Mucosa of descending colon (tissue), 3 donors: ENCODE measurements at regions not wholly inside any gene's neighbourhood (a gene's known extent, or its start where the extent isn't known, plus 50 kb on each side); places are given as distances from the start of the nearest gene placed in this dataset.

Experiments
- ATAC-seq: fragments of 200-7000 bp; cut with Tn5 transposase; one replicate; pipeline ENCODE4 v1.9.1; 2020; ENCODE audit warnings: mild to moderate bottlenecking, moderate library complexity
- DNase-seq, 3 donors: peaks; one replicate each; pipeline ENCODE4 v3.0.0-alpha.2; 2020
- H3K36me3 ChIP-seq: fragments of 200-600 bp; one replicate; pipeline ENCODE4 v1.8.0; 2021; ENCODE audit warnings: low read depth, mild to moderate bottlenecking
- H3K4me1 ChIP-seq: fragments of 200-600 bp; one replicate; pipeline ENCODE4 v1.8.0; 2021; ENCODE audit warnings: low read depth, mild to moderate bottlenecking
- H3K4me3 ChIP-seq: fragments of 200-600 bp; one replicate; pipeline ENCODE4 v1.8.0; 2021; ENCODE audit warnings: mild to moderate bottlenecking
- H3K9me3 ChIP-seq: fragments of 200-600 bp; one replicate; pipeline ENCODE4 v1.8.0; 2021; ENCODE audit warnings: mild to moderate bottlenecking
- CTCF ChIP-seq: fragments of 200-600 bp; IDR thresholded peaks from one replicate; pipeline ENCODE4 v1.8.0; 2022; ENCODE audit warnings: antibody characterized with exemption, mild to moderate bottlenecking
- intact Hi-C, 2 donors: fragments of 100-400 bp; cut with DNase I in 1 of 2; cut with micrococcal nuclease in 1 of 2; formaldehyde crosslinking; loops; one replicate each; pipeline versions ENCODE4 v1.11.0 to v1.11.1; 2022; cut with DNase I, micrococcal nuclease
- donor health status: DM: no; HTN: no; CAD: no; lungs with moderate emphysema.
- donor health status: DM: no; HTN: no; CAD: no.
- donor health status: DM: no; HTN: yes; CAD: no.

DNA sequence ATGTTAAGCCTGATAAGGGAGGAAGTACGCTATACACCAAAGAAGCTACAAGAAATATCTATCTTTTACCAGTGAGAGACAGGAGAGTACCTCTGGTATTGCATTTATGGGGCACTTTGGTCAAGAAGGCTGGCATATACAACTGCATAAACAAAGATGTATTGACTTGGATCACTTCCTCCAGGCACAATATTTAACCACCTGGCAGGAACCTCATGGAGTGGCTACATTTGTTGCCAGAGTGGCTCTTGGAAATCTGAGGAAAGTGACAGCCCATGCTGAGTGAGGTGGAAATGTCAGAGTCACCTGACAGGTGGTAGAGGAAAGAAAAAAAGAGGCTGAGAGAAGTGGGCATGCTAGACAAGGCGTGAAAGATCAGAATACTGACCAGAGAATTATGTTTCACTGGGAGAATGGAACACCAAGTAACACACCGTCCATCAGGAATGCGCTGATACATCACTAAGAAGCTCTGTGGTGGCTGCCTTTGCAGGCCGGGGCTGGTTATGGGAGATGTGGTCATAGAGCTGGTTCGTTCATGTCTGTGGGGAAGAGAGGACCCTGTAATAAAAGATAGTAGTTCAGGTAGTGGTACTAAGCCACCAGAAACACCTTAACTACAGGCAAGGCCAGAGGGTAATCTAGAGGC is 61.4 kb upstream of the UFL1 start:
- Histone ChIP-seq H3K9me3 (no peaks in the 10 kb centered on the region), H3K4me1 (no peaks in the 10 kb centered on the region), H3K4me3 (no peak overlapping the region), H3K36me3 (no peaks in the 10 kb centered on the region)
- TF ChIP-seq CTCF = no peak
- DNase-seq (no peak), ATAC-seq (no peak)
- intact Hi-C loops = no loop called here

- ATAC-seq (no peak), DNase-seq (no peak)
- Histone ChIP-seq H3K9me3 (no peaks in the 10 kb centered on the region), H3K36me3 (no peaks in the 10 kb centered on the region), H3K4me1 (no peaks in the 10 kb centered on the region), H3K4me3 (no peak overlapping the region)
- no peak for TF ChIP-seq CTCF
- intact Hi-C loops = no loop called here
Measured at GRCh38 chr6:96465321-96465903, 56.2 kb upstream of the UFL1 start.

DNA sequence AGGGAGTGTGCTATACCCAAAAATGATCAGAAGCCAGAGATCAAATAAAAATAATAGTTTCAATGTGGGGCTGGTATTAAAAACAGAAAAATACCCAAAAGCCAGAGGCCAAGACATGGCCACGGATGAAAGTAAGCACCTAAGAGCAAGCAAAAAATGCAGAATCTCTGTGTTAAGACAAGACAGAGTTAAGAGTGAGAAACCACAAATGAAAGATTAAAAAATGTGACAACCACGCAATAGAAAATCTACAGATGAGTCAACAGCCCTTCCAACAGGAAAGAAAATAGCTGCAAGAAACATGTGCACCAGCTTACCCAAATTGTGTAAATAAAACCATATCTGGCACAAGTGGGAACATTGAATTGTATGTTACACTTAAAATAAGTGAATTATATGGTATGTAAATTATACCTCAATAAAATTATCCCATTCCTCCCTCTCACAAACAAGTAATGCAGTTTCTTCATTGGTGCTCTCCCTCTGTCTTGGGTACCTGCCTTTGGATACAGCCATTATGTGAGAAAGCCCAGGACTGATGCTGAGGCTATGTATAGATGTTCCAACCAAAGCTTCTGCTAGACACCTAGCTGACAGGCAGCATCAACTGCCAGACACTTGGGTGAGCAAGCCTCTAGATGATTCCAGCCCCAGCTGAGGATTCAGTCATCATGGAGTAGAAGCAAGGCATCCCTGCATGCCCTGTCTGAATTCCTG is 55.3 kb upstream of the UFL1 start:
- DNase-seq (no peak), ATAC-seq (no peak)
- intact Hi-C loops = no loop called here
- H3K4me3 ChIP-seq = no peak overlapping the region
- TF ChIP-seq CTCF = no peak
- no peaks in the 10 kb centered on the region for H3K4me1 ChIP-seq
- H3K9me3 ChIP-seq = no peaks in the 10 kb centered on the region
- H3K36me3 ChIP-seq = no peaks in the 10 kb centered on the region

GRCh38 chr6:96467814-96468213 is 53.8 kb upstream of the UFL1 start:
- TF ChIP-seq CTCF = no peak
- intact Hi-C loops = no loop called here
- Histone ChIP-seq H3K9me3 (no peaks in the 10 kb centered on the region), H3K4me3 (no peak overlapping the region), H3K36me3 (no peaks in the 10 kb centered on the region), H3K4me1 (no peaks in the 10 kb centered on the region)
- no peak for DNase-seq
- no peak for ATAC-seq

DNA sequence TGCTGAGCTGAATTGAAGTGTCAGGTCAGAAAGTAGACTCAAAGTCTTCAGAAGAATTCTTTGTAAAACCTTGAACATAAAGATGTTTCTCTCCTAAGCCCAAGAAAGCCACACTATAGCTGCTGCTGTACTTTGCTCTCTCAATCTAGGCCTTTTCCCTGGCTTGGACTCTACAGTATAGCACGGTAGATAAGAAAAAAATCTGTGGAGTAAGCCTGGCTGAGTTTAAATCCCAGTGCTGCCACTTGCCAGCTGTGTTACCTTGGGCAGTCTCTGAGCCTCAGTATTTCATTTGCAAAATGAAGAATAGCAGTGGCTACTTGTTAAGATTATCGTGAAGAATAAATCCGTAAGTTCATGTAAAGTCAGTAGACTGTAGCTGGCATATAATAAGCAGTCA is 53.3 kb upstream of the UFL1 start:
- no peak overlapping the region for H3K4me3 ChIP-seq
- no peaks in the 10 kb centered on the region for H3K9me3 ChIP-seq
- TF ChIP-seq CTCF = no peak
- intact Hi-C loops = no loop called here
- ATAC-seq = no peak
- H3K36me3 ChIP-seq = no peaks in the 10 kb centered on the region
- no peaks in the 10 kb centered on the region for H3K4me1 ChIP-seq
- peak in 1 of 3 donors; percentile 2 for DNase-seq
